HK-2 (cell line): ENCODE measurements at regions not wholly inside any gene's neighbourhood (a gene's known extent, or its start where the extent isn't known, plus 50 kb on each side); places are given as distances from the start of the nearest gene placed in this dataset.

Experiments
- DNase-seq: peaks from one replicate; pipeline ENCODE4 v3.0.0-alpha.2; 2018; ENCODE audit not compliant: unreplicated experiment

- no peak for DNase-seq
Measured at GRCh38 chr9:71589612-71590011, 178.7 kb downstream of the CEMIP2 start.

GRCh38 chr9:71587576-71588362 lies 180.5 kb downstream of the CEMIP2 start:
- peak; percentile 4 for DNase-seq

DNA sequence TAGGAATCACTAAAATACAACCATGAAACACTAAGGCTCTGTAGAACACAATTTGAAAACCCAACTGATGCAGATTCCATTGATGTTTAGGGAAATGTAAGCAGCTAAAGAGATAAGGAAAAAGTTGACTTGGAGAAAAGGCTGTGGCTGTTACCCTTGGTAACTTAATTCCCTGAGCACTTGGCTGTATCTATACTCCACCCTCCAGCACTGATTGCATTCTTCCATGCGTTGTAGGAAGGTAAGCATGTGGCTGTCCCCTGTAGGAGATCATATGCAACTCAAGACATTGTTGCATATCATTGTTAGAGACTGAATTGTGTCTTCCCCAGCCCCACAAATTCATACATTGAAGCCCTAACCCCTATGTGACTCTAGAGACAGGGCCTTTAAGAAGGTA lies 184.5 kb downstream of the CEMIP2 start:
- DNase-seq: no peak

GRCh38 chr9:71582347-71582746 lies 186.0 kb downstream of the CEMIP2 start:
- DNase-seq: no peak

DNA sequence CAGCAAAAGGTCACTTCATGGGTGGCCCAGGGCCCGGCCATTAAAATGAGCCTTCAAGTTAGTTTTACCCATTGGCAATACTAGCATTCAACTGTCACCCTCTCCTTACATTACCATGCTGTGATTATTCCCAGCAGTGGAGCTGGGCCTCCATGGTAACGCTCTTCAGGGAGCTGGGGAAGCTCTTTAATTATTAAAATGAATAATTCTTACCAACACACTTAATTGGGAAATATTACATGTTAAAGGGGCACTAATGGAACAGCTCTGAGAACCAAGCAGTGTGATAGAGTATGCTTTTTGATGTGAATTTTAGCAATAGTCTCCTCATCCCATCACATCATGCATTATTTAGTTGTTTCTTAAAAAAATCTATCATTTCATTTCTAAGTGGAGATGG lies 187.2 kb downstream of the CEMIP2 start:
- no peak for DNase-seq

DNA sequence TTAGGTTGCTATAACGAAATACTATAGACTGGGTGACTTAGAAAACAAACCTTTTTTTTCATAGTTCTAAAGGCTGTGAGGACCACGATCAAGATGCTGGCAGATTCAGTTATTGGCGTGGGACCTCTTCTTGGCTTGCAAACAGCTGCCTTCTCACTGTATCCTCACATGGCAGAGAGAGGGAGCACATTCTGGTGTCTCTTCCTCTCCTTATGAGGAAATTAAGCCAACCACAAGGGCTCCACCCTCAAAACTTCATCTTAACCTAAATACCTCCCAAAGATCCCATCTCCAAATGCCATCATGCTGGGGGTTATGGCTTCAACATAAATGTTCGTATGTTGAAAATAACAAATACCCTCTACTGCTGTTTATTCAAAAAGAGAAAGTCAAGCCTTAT lies 197.1 kb downstream of the CEMIP2 start:
- DNase-seq: no peak

DNA sequence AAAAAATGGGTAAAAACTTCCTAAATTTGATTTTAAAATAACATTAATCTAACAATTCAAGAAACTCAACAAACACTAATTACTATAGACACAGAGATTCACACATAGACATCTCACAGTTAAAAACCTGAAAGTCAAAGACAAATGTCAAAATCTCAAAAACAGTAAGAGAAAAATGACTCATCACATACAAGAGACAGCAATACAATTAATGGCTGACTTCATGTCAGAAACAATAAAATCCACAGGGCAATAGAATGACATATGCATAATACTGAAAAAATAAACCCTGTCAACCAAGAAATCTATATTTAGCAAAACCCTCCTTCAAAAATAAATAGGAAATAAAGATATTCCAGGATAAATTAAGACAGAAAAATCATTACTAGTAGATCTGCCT lies 200.4 kb downstream of the CEMIP2 start:
- no peak for DNase-seq

DNA sequence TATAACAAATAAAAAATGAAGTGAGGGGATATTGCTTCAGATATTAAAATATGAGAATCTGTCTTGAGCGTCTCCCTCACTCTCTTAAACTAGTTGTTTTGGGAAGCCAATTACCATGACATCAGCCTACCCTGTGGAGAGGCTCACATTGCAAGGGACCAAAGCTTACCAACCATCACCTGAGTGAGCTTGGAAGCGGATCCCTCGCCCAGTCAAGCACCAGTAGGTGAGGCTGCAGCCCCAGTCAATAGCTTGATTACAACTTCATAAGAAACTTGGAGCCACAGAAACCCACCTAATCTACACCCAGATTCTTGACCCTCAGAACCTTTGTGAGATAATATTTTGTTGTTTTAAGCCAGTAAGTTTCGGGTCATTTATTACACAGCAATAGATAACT lies 206.2 kb downstream of the CEMIP2 start:
- no peak for DNase-seq

DNA sequence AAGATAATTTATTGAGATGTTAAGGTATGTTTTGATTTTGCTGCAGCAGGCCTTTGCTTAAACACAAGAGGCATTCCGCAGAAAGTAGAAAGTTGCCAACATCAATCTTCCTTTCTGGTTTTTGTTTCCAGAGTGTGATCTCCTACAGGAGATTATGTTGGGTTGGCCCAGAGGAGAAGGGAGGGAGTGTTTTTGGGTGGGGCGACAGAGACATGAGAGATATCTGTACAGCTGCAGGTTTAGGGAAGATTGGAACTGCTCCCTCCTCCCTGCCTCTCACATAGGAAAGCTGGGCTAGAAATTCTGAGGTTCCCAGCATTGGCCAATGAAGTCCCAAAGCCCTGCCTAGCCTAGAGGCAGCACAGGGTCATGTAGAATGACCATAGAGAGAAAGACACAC lies 211.0 kb downstream of the CEMIP2 start:
- DNase-seq: no peak

- no peak for DNase-seq
Measured at GRCh38 chr9:71552480-71552879, 215.8 kb downstream of the CEMIP2 start.

DNA sequence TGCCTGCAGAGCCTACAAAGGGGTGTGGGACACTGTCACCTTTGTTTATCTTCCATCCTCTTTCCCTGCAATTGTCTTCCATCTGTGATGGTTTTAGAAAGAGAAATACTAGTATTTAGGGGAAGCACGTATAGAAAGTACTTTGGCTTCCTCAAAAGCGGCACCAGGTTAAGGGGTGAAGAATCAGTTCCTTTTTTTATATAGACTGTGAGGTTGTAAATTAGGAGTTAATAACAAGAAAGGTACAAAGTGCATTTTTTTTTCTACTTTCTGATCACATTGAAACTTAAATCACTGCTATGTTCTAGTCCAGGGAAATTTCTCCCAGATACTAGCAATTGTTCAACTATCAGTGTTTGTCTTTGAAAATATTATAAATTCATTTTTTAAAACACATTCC lies 219.3 kb downstream of the CEMIP2 start:
- no peak for DNase-seq

DNA sequence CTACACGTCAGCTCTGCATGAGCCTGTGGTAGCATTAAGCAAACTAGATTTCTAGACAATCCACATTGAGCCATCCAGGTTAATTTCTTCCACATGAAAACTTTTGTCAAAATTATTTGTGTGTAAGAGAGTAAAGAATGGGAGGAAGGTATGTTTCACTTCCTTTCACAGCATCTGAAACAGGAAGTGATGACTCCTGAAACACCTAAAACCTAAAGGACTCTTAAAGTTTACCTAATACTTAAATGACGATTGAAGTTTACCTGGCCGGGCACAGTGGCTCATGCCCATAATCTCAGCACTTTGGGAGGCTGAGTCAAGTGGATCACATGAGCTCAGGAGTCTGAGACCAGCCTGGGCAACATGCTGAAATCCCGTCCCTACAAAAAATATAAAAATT lies 223.8 kb downstream of the CEMIP2 start:
- DNase-seq: no peak

DNA sequence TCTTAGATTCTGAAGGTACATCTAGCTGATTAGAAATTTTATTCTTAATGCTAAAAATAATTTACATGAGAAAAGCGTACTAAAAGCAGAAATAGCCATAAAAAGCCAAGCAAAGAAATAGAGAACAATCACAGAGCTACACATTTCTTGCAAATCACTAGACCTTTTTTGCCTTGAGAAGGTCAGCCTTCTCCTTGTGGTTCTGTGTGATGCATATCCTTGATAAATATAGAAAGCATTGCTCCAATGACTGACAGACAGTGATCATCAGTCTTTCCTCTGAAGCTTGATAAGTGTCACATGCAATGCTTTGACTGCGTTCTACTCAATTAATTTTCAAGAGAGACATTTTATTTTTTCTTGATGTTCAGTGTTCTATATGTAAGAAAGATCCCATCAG lies 226.9 kb downstream of the CEMIP2 start:
- DNase-seq: no peak

GRCh38 chr9:71524996-71525580 lies 243.2 kb downstream of the CEMIP2 start:
- no peak for DNase-seq

DNA sequence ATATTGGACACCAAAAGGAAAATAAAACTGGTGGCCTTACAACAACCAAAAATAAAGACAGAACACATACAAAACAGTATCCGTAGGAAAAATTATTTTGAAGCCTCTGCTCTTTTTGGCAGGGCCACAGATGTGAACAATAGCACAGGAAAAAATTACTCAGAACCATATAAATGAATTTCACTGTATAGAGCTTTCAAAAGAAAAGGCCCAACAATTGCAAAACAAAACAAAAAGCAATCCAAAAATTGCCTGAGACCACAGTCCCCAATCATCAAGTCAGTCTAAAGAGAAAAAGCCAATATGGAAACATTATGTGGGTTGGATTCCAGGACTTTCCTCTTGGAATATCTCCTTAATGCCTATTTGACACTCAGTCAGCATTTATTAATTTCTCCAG lies 243.8 kb downstream of the CEMIP2 start:
- DNase-seq: no peak

GRCh38 chr9:71521132-71521531 lies 247.2 kb downstream of the CEMIP2 start:
- DNase-seq: no peak

GRCh38 chr9:71519098-71519696 lies 249.1 kb downstream of the CEMIP2 start:
- DNase-seq: no peak

DNA sequence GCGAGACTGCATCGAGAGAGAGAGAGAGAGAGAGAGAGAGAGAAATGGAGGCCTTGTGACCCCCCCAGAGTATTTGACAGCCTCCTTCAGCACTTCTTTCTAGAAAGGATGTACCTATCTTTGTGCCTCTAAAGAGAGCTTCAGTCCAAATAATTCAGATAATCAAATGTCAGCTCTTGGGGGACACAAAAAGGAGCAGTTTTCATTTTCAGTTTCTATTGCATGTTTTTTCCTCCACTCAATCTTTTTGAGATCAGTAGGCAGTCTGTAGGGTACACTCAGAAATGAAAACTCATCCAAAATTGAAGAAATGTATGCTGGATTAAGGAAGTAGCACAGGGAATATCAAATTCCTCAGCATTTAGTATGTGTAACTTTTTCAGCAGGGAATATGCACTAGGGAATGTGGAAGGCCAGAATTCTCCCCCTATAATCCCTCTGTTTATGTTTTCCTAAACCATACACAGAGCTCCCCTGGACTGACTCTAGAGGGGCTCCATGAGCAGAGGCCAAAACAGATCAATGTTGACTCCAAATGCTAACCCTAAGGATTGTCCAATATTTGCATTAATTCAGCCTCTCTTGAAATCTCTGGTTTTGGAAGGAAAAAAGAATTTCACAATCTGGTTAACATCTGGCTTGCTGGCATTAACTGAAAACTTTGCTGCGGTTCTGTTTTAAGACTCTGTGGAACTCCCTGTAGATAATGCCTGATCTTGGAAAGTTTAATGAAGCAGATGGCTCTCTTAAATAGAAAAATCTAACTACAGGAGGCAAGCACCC lies 250.1 kb downstream of the CEMIP2 start:
- DNase-seq: no peak

DNA sequence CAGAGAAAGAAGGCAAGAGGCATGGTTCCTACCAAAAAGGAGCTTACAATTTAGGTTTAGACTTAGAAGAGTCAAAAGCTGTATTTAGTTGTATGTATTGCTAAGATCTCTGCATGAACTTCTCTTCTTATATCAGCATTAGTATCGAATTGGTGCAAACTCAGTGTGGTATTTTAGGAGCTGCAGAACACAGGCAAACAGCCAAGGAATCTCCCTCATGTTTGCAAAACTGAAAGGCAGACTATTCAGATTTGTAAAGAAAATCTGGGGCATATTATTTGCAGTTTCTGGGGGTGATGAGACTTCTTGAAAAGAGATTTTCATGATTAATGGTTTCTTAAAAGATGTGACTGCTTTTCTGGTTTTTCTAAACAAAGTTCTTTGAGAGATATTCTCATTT lies 252.7 kb downstream of the CEMIP2 start:
- no peak for DNase-seq

GRCh38 chr9:71515107-71515506 lies 253.2 kb downstream of the CEMIP2 start:
- no peak for DNase-seq

DNA sequence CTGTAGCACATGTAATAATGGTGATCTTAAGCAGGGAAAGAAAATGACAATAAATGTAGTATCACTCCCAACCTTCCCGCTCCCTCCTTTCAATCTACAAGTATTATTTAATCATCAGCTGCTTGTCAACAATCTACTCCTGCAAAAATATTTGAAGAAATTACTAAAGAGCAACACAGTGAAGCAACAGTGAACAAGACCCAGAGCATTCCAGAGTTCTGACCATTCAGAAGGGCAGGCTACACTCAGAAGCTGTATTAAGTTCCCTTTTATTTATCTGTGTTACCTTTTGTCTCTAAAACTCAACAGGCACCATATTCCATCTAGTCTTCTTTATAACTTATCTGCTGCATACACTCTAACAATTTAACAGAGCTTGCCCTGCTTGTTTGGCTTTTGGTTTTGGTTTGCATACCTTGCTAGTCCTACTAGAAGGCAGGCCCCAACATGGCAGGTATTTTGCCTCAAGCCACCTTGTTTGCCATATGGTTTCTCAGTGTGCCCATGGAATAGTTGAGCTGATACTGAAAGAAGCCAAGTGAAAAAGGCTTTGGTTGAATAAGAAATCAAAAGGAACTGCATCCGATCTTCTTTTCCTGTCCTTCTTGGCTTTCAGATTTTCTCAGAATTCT lies 253.9 kb downstream of the CEMIP2 start:
- no peak for DNase-seq

GRCh38 chr9:71509054-71509453 lies 259.3 kb downstream of the CEMIP2 start:
- DNase-seq: no peak
